Aorta (tissue), 5 donors: ENCODE measurements at regions not wholly inside any gene's neighbourhood (a gene's known extent, or its start where the extent isn't known, plus 50 kb on each side); places are given as distances from the start of the nearest gene placed in this dataset.

Experiments
- ATAC-seq: fragments of 200-7000 bp; cut with Tn5 transposase; one replicate; pipeline ENCODE4 v1.9.1; 2022; ENCODE audit warnings: moderate library complexity; ENCODE audit not compliant: low FRiP score
- DNase-seq, 2 donors: peaks; one replicate each; pipeline ENCODE4 v3.0.0-alpha.2; 2020
- H3K27ac ChIP-seq, 2 donors: one replicate each; pipeline ENCODE4 v1.5.1; 2013; ENCODE audit warnings: low read length in 2 of 2, mild to moderate bottlenecking in 2 of 2, moderate library complexity in 2 of 2, control low read depth in 1 of 2, inconsistent platforms in 1 of 2, low read depth in 1 of 2
- H3K27me3 ChIP-seq, 2 donors: one replicate each; pipeline ENCODE4 v1.6.1; 2013; ENCODE audit warnings: control low read depth in 1 of 2, low read length in 1 of 2, mild to moderate bottlenecking in 1 of 2, moderate library complexity in 1 of 2; ENCODE audit not compliant: insufficient read depth in 2 of 2, control insufficient read depth in 1 of 2
- H3K36me3 ChIP-seq, 2 donors: one replicate each; pipeline ENCODE4 v1.6.1; 2013; ENCODE audit warnings: control low read depth in 1 of 2, low read length in 1 of 2, mild to moderate bottlenecking in 1 of 2; ENCODE audit not compliant: insufficient read depth in 2 of 2, control insufficient read depth in 1 of 2
- H3K4me1 ChIP-seq, 2 donors: one replicate each; pipeline ENCODE4 v1.6.1; 2013; ENCODE audit warnings: low read length in 2 of 2, control low read depth in 1 of 2, mild to moderate bottlenecking in 1 of 2, moderate library complexity in 1 of 2; ENCODE audit not compliant: insufficient read depth in 2 of 2, control insufficient read depth in 1 of 2
- H3K4me3 ChIP-seq, 2 donors: one replicate each; pipeline ENCODE4 v1.5.1; 2013; ENCODE audit warnings: low read length in 2 of 2, control low read depth in 1 of 2, mild to moderate bottlenecking in 1 of 2
- H3K9me3 ChIP-seq: one replicate; pipeline ENCODE4 v1.6.1; 2013; ENCODE audit warnings: mild to moderate bottlenecking, low read length; ENCODE audit not compliant: control insufficient read depth
- WGBS, 2 donors: extraction: QIAGEN DNeasy Blood & Tissue Kit; methylation state at CpG; one replicate each; pipeline ENCODE4 v1.1.7; 2013; 5-methylcytosine and 5-hydroxymethylcytosine counted together
- intact Hi-C, 2 donors: fragments of 100-400 bp; cut with DNase I; formaldehyde crosslinking; loops; one replicate each; pipeline versions ENCODE4 v1.14.2 to v1.15.0; 2022
- donor health status: healthy with polysubstance abuse.
- donor health status: Bipolar disorder and iron deficiency.
- donor health status: DM: no; HTN: no; CAD: no.
- donor health status: DM: no; HTN: no; CAD: no.
- donor health status: DM: yes; HTN: yes; CAD: no.

DNA sequence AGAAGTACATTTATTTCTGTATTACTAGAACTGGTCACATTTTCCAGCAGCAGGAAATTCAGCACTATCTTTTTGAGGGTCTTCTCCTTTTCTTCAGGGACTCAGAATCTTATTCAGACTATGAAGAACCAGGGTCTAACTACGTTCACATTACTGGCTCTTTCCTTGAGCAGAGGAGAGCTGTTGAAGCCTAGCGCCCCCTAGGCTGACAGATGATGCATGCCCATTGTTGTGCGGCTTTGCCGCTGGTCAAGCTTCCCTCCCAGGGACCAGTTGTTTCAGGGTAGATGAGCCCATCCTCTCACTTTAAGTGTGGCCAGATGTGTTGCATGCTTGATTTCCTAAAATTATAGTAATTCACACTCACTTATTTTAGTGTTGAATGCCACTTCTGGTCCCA lies 168.2 kb upstream of the PDGFD start:
- ATAC-seq (no peak), DNase-seq (no peak)
- H3K36me3 ChIP-seq, result no peaks in the 10 kb centered on the region
- no peaks in the 10 kb centered on the region for H3K9me3 ChIP-seq
- no peaks in the 10 kb centered on the region for H3K27me3 ChIP-seq
- H3K27ac ChIP-seq, result no peak overlapping the region
- intact Hi-C loops, result no loop called here
- 56 to 69% methylated on average over 4 of the region's 4 CpGs for WGBS, 2 donors
- no peak overlapping the region for H3K4me3 ChIP-seq
- no peaks in the 10 kb centered on the region for H3K4me1 ChIP-seq

DNA sequence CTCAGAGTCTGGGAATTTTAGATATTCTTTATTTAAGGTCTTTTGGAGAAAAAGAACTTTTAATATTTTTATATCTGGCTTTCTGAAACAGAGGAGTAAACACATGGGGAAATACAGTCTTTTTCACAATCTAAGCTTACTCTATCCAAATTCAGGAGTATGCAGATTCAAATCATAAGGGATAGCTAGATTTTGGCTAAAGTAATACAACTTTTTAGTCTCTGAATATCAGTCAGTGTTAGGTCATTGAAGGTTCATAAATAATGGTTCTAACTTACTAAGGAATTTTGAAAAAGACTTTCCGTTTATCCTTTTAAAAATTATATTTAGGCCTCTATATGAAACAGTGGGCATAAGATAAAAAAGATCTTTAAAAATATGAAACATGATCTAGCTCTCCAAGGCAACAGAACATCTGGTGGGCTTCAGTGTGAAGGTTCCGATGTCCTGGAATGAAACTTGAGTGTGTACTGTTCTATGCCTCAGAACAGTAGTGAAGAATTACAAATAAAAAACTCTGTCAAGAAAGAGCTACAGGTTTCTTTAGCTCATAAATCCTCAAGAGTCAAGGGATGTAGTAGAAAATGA lies 165.2 kb upstream of the PDGFD start:
- ATAC-seq (no peak), DNase-seq (no peak)
- no peak overlapping the region for H3K4me3 ChIP-seq
- no peaks in the 10 kb centered on the region for H3K36me3 ChIP-seq
- intact Hi-C loops, result no loop called here
- H3K4me1 ChIP-seq, result no peaks in the 10 kb centered on the region
- no peaks in the 10 kb centered on the region for H3K9me3 ChIP-seq
- no peak overlapping the region for H3K27ac ChIP-seq
- no peaks in the 10 kb centered on the region for H3K27me3 ChIP-seq
- 27 to 37% methylated on average over 2 of the region's 2 CpGs for WGBS, 2 donors

GRCh38 chr11:104328512-104328907 lies 164.6 kb upstream of the PDGFD start:
- DNase-seq (no peak), ATAC-seq (no peak)
- H3K4me1 ChIP-seq, result no peaks in the 10 kb centered on the region
- 44 to 47% methylated on average over 4 of the region's 4 CpGs for WGBS, 2 donors
- no peak overlapping the region for H3K4me3 ChIP-seq
- H3K27ac ChIP-seq, result no peak overlapping the region
- no peaks in the 10 kb centered on the region for H3K9me3 ChIP-seq
- no peaks in the 10 kb centered on the region for H3K27me3 ChIP-seq
- H3K36me3 ChIP-seq, result no peaks in the 10 kb centered on the region
- intact Hi-C loops, result no loop called here

DNA sequence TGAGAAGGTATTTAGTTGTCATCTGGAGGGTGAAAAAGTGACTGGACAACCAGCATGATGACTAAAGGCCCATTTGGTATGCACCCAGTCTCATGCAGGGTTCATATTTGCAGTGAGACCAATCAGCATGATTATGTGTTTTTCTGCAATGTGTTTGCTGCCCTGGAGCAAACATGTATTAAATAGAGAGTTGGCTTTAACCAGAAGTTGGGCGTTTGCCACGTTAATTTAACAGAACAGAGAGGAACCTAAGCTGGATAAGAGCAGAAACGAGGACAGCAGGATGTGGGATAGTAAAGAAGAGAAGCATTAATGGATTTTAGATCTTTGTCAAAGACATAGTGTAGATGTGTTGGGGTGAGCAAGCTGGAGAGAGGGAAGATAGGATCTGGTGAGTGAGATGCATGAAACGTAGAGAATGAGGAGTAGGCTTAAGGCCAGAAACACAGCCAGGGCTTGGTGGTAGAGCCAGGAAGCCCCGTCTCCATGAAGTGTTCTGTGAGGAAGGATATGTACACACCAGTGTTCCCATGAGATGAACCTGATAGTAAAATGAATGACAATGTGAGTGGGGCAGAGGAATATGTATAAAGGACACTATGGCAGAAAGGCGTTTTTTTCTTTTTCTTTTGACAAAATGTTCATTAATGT lies 164.0 kb upstream of the PDGFD start:
- Histone ChIP-seq H3K27ac (no peak overlapping the region), H3K36me3 (no peaks in the 10 kb centered on the region), H3K27me3 (no peaks in the 10 kb centered on the region), H3K4me3 (no peak overlapping the region), H3K4me1 (no peaks in the 10 kb centered on the region), H3K9me3 (no peaks in the 10 kb centered on the region)
- DNase-seq, result no peak
- no peak for ATAC-seq
- WGBS, 2 donors, result 40 to 49% methylated on average over 6 of the region's 6 CpGs
- intact Hi-C loops, result no loop called here

- no peaks in the 10 kb centered on the region for H3K9me3 ChIP-seq
- ATAC-seq, result no peak
- H3K4me1 ChIP-seq, result peaks cover 3 to 4% of the 10 kb centered on the region in 2 donors
- no peaks in the 10 kb centered on the region for H3K27me3 ChIP-seq
- no peak overlapping the region for H3K4me3 ChIP-seq
- WGBS, 2 donors, result 95 to 99% methylated on average over 1 of the region's 1 CpG
- intact Hi-C loops, result no loop called here
- DNase-seq, result no peak
- H3K36me3 ChIP-seq, result no peaks in the 10 kb centered on the region
- H3K27ac ChIP-seq, result no peak overlapping the region
These were observed 161.1 kb upstream of the PDGFD start for GRCh38 chr11:104325093-104325492.

GRCh38 chr11:104324276-104324675 lies 160.3 kb upstream of the PDGFD start:
- no peak for ATAC-seq
- 96 to 98% methylated on average over 1 of the region's 1 CpG for WGBS, 2 donors
- intact Hi-C loops, result no loop called here
- Histone ChIP-seq H3K27me3 (no peaks in the 10 kb centered on the region), H3K9me3 (no peaks in the 10 kb centered on the region), H3K36me3 (no peaks in the 10 kb centered on the region), H3K4me1 (peaks cover 5% of the 10 kb centered on the region in 2 donors), H3K27ac (no peak overlapping the region), H3K4me3 (no peak overlapping the region)
- no peak for DNase-seq

GRCh38 chr11:104323841-104324240 lies 159.9 kb upstream of the PDGFD start:
- 96 to 98% methylated on average over 2 of the region's 2 CpGs for WGBS, 2 donors

GRCh38 chr11:104322696-104323095 lies 158.7 kb upstream of the PDGFD start:
- no peak overlapping the region for H3K4me3 ChIP-seq
- WGBS, 2 donors, result 34 to 37% methylated on average over 4 of the region's 4 CpGs
- intact Hi-C loops, result no loop called here
- ATAC-seq (no peak), DNase-seq (no peak)
- H3K36me3 ChIP-seq, result no peaks in the 10 kb centered on the region
- H3K27ac ChIP-seq, result no peak overlapping the region
- no peaks in the 10 kb centered on the region for H3K27me3 ChIP-seq
- peaks cover 5 to 9% of the 10 kb centered on the region in 2 donors for H3K4me1 ChIP-seq
- no peaks in the 10 kb centered on the region for H3K9me3 ChIP-seq

More at GRCh38 chr11:104323841-104324240, 159.9 kb upstream of the PDGFD start:
- Histone ChIP-seq H3K27me3 (no peaks in the 10 kb centered on the region), H3K4me3 (no peak overlapping the region), H3K27ac (no peak overlapping the region), H3K9me3 (no peaks in the 10 kb centered on the region), H3K4me1 (peaks cover 5 to 6% of the 10 kb centered on the region in 2 donors), H3K36me3 (no peaks in the 10 kb centered on the region)
- intact Hi-C loops, result no loop called here
- DNase-seq (no peak), ATAC-seq (no peak)

- ATAC-seq (no peak), DNase-seq (no peak)
- H3K27me3 ChIP-seq, result no peaks in the 10 kb centered on the region
- H3K36me3 ChIP-seq, result no peaks in the 10 kb centered on the region
- H3K4me3 ChIP-seq, result no peak overlapping the region
- no peak overlapping the region for H3K27ac ChIP-seq
- peaks cover 5 to 9% of the 10 kb centered on the region in 2 donors for H3K4me1 ChIP-seq
- intact Hi-C loops, result no loop called here
- whole genome bisulfite sequencing, 2 donors, result 91 to 94% methylated on average over 1 of the region's 1 CpG
- no peaks in the 10 kb centered on the region for H3K9me3 ChIP-seq
These were observed 157.0 kb upstream of the PDGFD start for GRCh38 chr11:104320956-104321355.
